PC-9 (cell line): ENCODE measurements at regions not wholly inside any gene's neighbourhood (a gene's known extent, or its start where the extent isn't known, plus 50 kb on each side); places are given as distances from the start of the nearest gene placed in this dataset.
A peak's percentile ranks its signal among the peaks of the same experiment; 100 is the strongest.

Source experiments
- BruUV-seq: library from RNA; stranded (reverse); fragments of 400-500 nt; replicated peaks from 2 replicates; lab custom pipeline; 2021; lab: Mats Ljungman, UMichigan
- CTCF ChIA-PET: fragments of 300-600 bp; sonication (Branson Sonifier 250); formaldehyde crosslinking; loops from one replicate; lab custom pipeline; 2022; ENCODE audit warnings: antibody characterized with exemption; lab: Charles Lee
- POLR2A ChIA-PET: fragments of 300-600 bp; sonication (Branson Sonifier 250); formaldehyde crosslinking; loops from one replicate; lab custom pipeline; 2022; ENCODE audit warnings: antibody characterized with exemption; ENCODE audit not compliant: unreplicated experiment; lab: Charles Lee
- DNase-seq, 2 experiments: peaks; one replicate each; pipeline versions ENCODE4 v3.0.0 to v3.0.0-alpha.2; 2015 to 2022; ENCODE audit warnings: mixed read lengths in 1 of 2
- H2AFZ ChIP-seq: fragments of 200-600 bp; sonication (generic); 2 replicates; pipeline ENCODE4 v1.8.1; 2017; ENCODE audit warnings: antibody characterized with exemption
- H3F3A ChIP-seq: fragments of 200-600 bp; sonication (generic); 2 replicates; pipeline ENCODE4 v1.8.1; 2017; ENCODE audit warnings: antibody characterized with exemption, mild to moderate bottlenecking, low read depth; ENCODE audit not compliant: insufficient read depth
- H3K27ac ChIP-seq: fragments of 200-600 bp; sonication (generic); 2 replicates; pipeline ENCODE4 v1.6.1; 2016; ENCODE audit warnings: mixed run types
- H3K27me3 ChIP-seq: fragments of 200-600 bp; sonication (generic); 2 replicates; pipeline ENCODE4 v1.6.1; 2016; ENCODE audit warnings: low read depth, mixed run types; ENCODE audit not compliant: insufficient read depth
- H3K36me3 ChIP-seq: fragments of 200-600 bp; sonication (generic); 2 replicates; pipeline ENCODE4 v1.6.1; 2016; ENCODE audit warnings: low read depth, mixed run types
- H3K4me1 ChIP-seq: fragments of 200-600 bp; sonication (generic); replicated peaks from 2 replicates; pipeline ENCODE4 v1.6.1; 2016; ENCODE audit warnings: mixed run types; ENCODE audit not compliant: insufficient read depth
- H3K4me2 ChIP-seq: fragments of 200-600 bp; sonication (generic); 2 replicates; pipeline ENCODE4 v1.6.1; 2017; ENCODE audit warnings: mixed run types
- H3K4me3 ChIP-seq: fragments of 200-600 bp; sonication (generic); 2 replicates; pipeline ENCODE4 v1.6.1; 2016; ENCODE audit warnings: mixed run types
- H3K79me2 ChIP-seq: fragments of 200-600 bp; sonication (generic); 2 replicates; pipeline ENCODE4 v1.6.1; 2017; ENCODE audit warnings: low read depth, mixed run types
- H3K9me2 ChIP-seq: fragments of 200-600 bp; sonication (generic); 2 replicates; pipeline ENCODE4 v1.8.1; 2017; ENCODE audit warnings: mild to moderate bottlenecking; ENCODE audit not compliant: insufficient read depth
- H3K9me3 ChIP-seq: fragments of 200-600 bp; sonication (generic); 2 replicates; pipeline ENCODE4 v1.8.1; 2016; ENCODE audit warnings: low read depth; ENCODE audit not compliant: insufficient read depth
- H4K20me1 ChIP-seq: fragments of 200-600 bp; sonication (generic); 2 replicates; pipeline ENCODE4 v1.8.1; 2017; ENCODE audit not compliant: insufficient read depth
- EZH2 ChIP-seq: fragments of 200-600 bp; sonication (generic); IDR thresholded peaks from 2 replicates; pipeline ENCODE4 v1.8.0; 2017; ENCODE audit warnings: antibody characterized with exemption, low read depth
- intact Hi-C: fragments of 100-400 bp; cut with micrococcal nuclease; formaldehyde crosslinking; loops from one replicate; pipeline ENCODE4 v1.10.0; 2022; ENCODE audit not compliant: unreplicated experiment
- TF ChIP-seq, protein P1 (sequence below): fragments of 200-600 bp; sonication (generic); conservative IDR thresholded peaks from 2 replicates; pipeline ENCODE4 v1.6.1; 2017; ENCODE audit warnings: mixed run types, antibody characterized with exemption, mild to moderate bottlenecking, moderate library complexity

DNA sequence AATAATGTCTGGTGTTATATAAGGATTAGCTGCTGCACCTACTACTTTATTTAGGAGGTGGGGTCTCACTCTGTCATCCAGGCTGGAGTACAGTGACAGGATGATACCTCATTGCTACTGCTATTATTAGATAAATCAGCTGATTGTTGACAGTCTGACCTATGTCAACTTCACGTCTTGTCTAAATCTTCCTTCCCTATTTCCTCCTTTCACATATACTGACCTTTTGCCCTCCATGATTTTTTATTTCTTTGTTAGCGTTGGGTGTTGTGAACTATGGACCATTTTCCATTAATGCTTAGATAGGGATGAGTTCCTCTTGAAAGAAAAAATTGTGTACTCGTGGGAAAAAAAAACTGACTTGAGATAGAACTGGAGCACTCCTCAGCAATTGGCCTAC is 109.9 kb upstream of the BEND6 start:
- POLR2A ChIA-PET, result no interaction called here
- DNase-seq, result no peak
- TF ChIP-seq, protein P1, sequence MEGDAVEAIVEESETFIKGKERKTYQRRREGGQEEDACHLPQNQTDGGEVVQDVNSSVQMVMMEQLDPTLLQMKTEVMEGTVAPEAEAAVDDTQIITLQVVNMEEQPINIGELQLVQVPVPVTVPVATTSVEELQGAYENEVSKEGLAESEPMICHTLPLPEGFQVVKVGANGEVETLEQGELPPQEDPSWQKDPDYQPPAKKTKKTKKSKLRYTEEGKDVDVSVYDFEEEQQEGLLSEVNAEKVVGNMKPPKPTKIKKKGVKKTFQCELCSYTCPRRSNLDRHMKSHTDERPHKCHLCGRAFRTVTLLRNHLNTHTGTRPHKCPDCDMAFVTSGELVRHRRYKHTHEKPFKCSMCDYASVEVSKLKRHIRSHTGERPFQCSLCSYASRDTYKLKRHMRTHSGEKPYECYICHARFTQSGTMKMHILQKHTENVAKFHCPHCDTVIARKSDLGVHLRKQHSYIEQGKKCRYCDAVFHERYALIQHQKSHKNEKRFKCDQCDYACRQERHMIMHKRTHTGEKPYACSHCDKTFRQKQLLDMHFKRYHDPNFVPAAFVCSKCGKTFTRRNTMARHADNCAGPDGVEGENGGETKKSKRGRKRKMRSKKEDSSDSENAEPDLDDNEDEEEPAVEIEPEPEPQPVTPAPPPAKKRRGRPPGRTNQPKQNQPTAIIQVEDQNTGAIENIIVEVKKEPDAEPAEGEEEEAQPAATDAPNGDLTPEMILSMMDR, result no peak
- TF ChIP-seq EZH2, result no peak
- peaks cover 40% of the 10 kb centered on the region for H3K4me1 ChIP-seq
- peaks cover 75% of the 10 kb centered on the region for H3K79me2 ChIP-seq
- peaks cover 5% of the 10 kb centered on the region; the same call in 1 of the 2 replicates for H4K20me1 ChIP-seq
- H3K9me3 ChIP-seq, result no peaks in the 10 kb centered on the region
- H3K4me2 ChIP-seq, result no peak overlapping the region
- BruUV-seq, result no TSS peak
- 0 out of 2 replicates have a peak, but pooled peaks cover 3% of the 10 kb centered on the region for H3K36me3 ChIP-seq
- no peaks in the 10 kb centered on the region for H3K9me2 ChIP-seq
- intact Hi-C loops, result loop anchor here (2.0 kb wide), 1 partner anchor 110 kb away; the partner anchor contains the start of gene BEND6
- H2AFZ ChIP-seq, result no peak overlapping the region
- no peak overlapping the region for H3K27ac ChIP-seq
- no peaks in the 10 kb centered on the region for H3K27me3 ChIP-seq
- CTCF ChIA-PET, result no interaction called here
- no peak overlapping the region for H3K4me3 ChIP-seq
- peaks cover 17% of the 10 kb centered on the region; the same call in 1 of the 2 replicates for H3F3A ChIP-seq

DNA sequence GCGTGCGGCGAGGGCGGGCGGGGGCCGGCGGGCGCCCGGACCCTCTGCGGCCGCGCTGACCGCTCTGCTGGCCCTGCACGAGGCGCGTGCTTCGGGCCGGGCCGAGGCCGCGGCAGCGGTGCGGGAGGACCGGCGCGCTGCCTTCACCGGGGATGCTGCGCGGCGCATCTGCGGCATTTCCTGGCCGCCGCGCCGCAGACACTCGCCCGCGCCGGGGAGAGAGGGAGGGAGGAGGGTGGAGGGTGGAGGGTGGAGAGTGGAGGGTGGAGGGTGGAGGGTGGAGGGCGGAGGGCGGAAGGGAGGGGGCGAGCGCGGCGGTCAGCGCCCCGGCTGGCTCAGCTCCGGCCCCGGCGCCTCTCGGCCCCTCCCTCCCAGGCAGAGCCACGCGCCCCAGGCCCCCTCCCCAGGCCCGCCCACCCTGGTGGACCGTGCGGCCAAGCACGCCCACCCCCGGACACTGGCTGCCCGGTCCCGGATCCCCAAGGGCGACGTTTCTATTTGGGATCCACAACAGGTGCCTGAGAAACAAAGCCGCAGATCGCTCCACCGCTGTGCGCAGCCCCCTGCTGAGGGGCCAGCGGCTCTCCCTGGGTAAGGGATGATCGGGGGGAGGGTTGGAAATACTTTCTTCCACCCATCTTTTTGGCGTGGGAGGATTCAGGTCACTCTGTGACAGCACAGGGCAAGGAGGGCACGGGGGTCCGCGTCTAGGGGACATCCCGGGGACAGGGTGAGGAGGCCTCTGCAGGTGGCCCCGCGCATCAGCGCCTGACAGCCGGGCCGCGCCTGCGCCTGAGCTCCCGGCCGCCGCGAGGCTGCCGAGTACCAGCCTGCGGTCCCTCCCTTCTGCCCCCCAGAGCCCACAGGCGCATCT is 111.2 kb upstream of the BEND6 start:
- TSS peak; percentile 12 for BruUV-seq
- H3K4me1 ChIP-seq, result peaks cover 42% of the 10 kb centered on the region
- H3K4me3 ChIP-seq, result peak overlapping the region; percentile 80
- intact Hi-C loops, result loop anchor here (1.0 to 5.0 kb wide), 4 partner anchors 86 to 191 kb away; partner anchors contain the start of gene BEND6
- TF ChIP-seq, protein P1, result peak; percentile 68; the same call in 1 of the 2 replicates
- no peak for TF ChIP-seq EZH2
- no peaks in the 10 kb centered on the region for H3K9me3 ChIP-seq
- H3K9me2 ChIP-seq, result no peaks in the 10 kb centered on the region
- 0 out of 2 replicates have a peak, but pooled peaks cover 3% of the 10 kb centered on the region for H3K36me3 ChIP-seq
- no peaks in the 10 kb centered on the region for H3K27me3 ChIP-seq
- DNase-seq, result peak; percentile 76 to 84
- peak overlapping the region; percentile 86 for H3K4me2 ChIP-seq
- H3F3A ChIP-seq, result peaks cover 17% of the 10 kb centered on the region; the same call in 1 of the 2 replicates
- ChIA-PET POLR2A (interaction anchor here (0.6 to 0.7 kb wide), 4 partner anchors 45 to 221 kb away, joined by 3 to 14 read pairs (median 4); no protein-coding TSS in a partner anchor), CTCF (interaction anchor here (1.0 to 1.5 kb wide), 2 partner anchors 130 to 201 kb away, joined by 3 to 4 read pairs; partner anchors contain the start of gene DST)
- H3K27ac ChIP-seq, result peak overlapping the region; percentile 55
- H4K20me1 ChIP-seq, result peaks cover 5% of the 10 kb centered on the region; the same call in 1 of the 2 replicates
- peaks cover 77% of the 10 kb centered on the region for H3K79me2 ChIP-seq
- H2AFZ ChIP-seq, result peak overlapping the region; percentile 89

DNA sequence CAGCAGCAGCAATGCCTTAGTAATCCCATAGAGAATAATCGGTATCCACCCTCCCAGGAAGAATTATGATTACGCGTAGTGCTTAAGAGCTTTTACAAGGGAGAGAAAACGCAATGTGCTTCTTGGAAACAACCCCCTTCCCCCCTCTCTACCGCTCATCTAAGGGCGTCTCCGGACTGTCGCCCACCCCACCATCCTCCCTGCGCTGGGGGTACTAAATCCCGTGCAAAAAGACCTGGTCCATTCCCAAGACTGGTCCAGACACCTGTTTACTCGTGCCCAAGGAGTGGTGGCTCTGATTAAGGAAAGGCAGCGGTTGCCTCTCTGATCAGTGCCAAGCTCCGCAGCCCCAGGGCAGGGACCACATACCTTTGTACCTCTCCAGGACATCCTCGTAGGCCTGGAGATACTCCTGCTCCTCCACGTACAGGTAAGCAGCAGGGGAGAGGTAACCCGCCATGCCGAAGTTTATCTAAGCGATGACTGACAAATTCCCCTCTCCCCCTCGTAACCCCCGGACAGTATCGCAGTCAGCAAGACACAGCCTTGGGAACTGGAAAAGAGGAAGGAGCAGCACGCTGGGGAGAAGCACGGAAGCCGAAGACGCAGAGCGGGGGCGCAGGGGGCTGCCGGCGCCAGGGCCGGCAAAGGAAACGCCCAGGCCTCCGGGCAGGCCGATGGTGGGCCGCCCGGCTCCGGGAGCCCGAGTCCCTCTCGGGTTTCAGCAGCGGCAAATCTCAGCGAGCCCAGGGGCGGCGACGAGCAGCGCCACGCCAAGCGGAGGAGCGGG is 112.0 kb upstream of the BEND6 start:
- Histone ChIP-seq H3K4me2 (peak overlapping the region; percentile 85), H3K27me3 (no peaks in the 10 kb centered on the region), H3K9me2 (no peaks in the 10 kb centered on the region), H3K36me3 (no peaks in the 10 kb centered on the region), H2AFZ (peak overlapping the region; percentile 89), H3K9me3 (no peaks in the 10 kb centered on the region), H3K27ac (peak overlapping the region; percentile 55), H3K79me2 (peaks cover 77% of the 10 kb centered on the region), H3K4me3 (peak overlapping the region; percentile 80), H4K20me1 (peaks cover 5% of the 10 kb centered on the region; the same call in 1 of the 2 replicates), H3K4me1 (peaks cover 42% of the 10 kb centered on the region), H3F3A (peaks cover 19% of the 10 kb centered on the region; the same call in 1 of the 2 replicates)
- ChIA-PET CTCF (interaction anchor here (1.5 kb wide), 1 partner anchor 130 kb away, joined by 4 read pairs; no protein-coding TSS in a partner anchor), POLR2A (interaction anchor here (0.6 kb wide), 3 partner anchors 88 to 946 kb away, joined by 3 to 14 read pairs (median 6); no protein-coding TSS in a partner anchor)
- intact Hi-C loops, result loop anchor here (1.0 to 5.0 kb wide), 3 partner anchors 86 to 191 kb away; no protein-coding TSS in a partner anchor
- peak; percentile 56 to 61 for DNase-seq
- TF ChIP-seq EZH2, result no peak
- TF ChIP-seq, protein P1, result no peak
- BruUV-seq, result TSS peak; percentile 55
